ENCODE measurements at regions not wholly inside any gene's neighbourhood (a gene's known extent, or its start where the extent isn't known, plus 50 kb on each side); places are given as distances from the start of the nearest gene placed in this dataset.

GRCh38 chr18:70621710-70622109, 332.9 kb downstream of the SOCS6 start:
- H3K4me3 ChIP-seq (ENCODE audit: low read depth, low read length) = no peak overlapping the region
- DNase-seq (ENCODE audit: low read depth) = no peak

GRCh38 chr18:70620837-70621612, 332.2 kb downstream of the SOCS6 start:
- DNase-seq (ENCODE audit: low read depth) = no peak
- TF ChIP-seq CTCF (conservative IDR thresholded peaks at IDR 0.05; ENCODE audit: low read depth, low read length) = no peak
- no peak overlapping the region for H3K4me3 ChIP-seq (ENCODE audit: low read depth, low read length)

More at GRCh38 chr18:70621710-70622109, 332.9 kb downstream of the SOCS6 start:
- no peak for TF ChIP-seq CTCF (conservative IDR thresholded peaks at IDR 0.05; ENCODE audit: low read depth, low read length)

GRCh38 chr18:70617020-70617763, 328.3 kb downstream of the SOCS6 start:
- no peak for TF ChIP-seq CTCF (conservative IDR thresholded peaks at IDR 0.05; ENCODE audit: low read depth, low read length)
- no peak for DNase-seq (ENCODE audit: low read depth)
- no peak overlapping the region for H3K4me3 ChIP-seq (ENCODE audit: low read depth, low read length)

- no peak overlapping the region for H3K4me3 ChIP-seq (ENCODE audit: low read depth, low read length)
- TF ChIP-seq CTCF (conservative IDR thresholded peaks at IDR 0.05; ENCODE audit: low read depth, low read length) = no peak
- DNase-seq (ENCODE audit: low read depth) = no peak
Measured at GRCh38 chr18:70600225-70600925, 311.5 kb downstream of the SOCS6 start.

- TF ChIP-seq CTCF (conservative IDR thresholded peaks at IDR 0.05; ENCODE audit: low read depth, low read length) = no peak
- no peak for DNase-seq (ENCODE audit: low read depth)
Measured at GRCh38 chr18:70598406-70598805, 309.6 kb downstream of the SOCS6 start.

GRCh38 chr18:70582981-70583380, 294.1 kb downstream of the SOCS6 start:
- no peak for DNase-seq (ENCODE audit: low read depth)
- no peak overlapping the region for H3K4me3 ChIP-seq (ENCODE audit: low read depth, low read length)
- no peak for TF ChIP-seq CTCF (conservative IDR thresholded peaks at IDR 0.05; ENCODE audit: low read depth, low read length)

More at GRCh38 chr18:70598406-70598805, 309.6 kb downstream of the SOCS6 start:
- H3K4me3 ChIP-seq (ENCODE audit: low read depth, low read length) = no peak overlapping the region

Measured in choroid plexus epithelial cell (primary cell).